ENCODE measurements at regions not wholly inside any gene's neighbourhood (a gene's known extent, or its start where the extent isn't known, plus 50 kb on each side); places are given as distances from the start of the nearest gene placed in this dataset.

GRCh38 chr13:59424661-59425060 lies 739.1 kb downstream of the DIAPH3 start (continued):
- TF ChIP-seq POLR2AphosphoS5 (IDR thresholded peaks at IDR 0.05; ENCODE audit: low read depth) (no peak), ZNF114 (CRISPR knock-in tag; IDR thresholded peaks at IDR 0.05) (no peak), CTCF (conservative IDR thresholded peaks at IDR 0.05; ENCODE audit: low read depth in 2 of 2) (no peak), STAT1 (IDR thresholded peaks at IDR 0.05; ENCODE audit: unreplicated experiment) (no peak), EZH2 (IDR thresholded peaks at IDR 0.05; ENCODE audit: low read depth, unreplicated experiment) (no peak), CREB1 (CRISPR knock-in tag; IDR thresholded peaks at IDR 0.05; ENCODE audit: low read depth) (no peak)

DNA sequence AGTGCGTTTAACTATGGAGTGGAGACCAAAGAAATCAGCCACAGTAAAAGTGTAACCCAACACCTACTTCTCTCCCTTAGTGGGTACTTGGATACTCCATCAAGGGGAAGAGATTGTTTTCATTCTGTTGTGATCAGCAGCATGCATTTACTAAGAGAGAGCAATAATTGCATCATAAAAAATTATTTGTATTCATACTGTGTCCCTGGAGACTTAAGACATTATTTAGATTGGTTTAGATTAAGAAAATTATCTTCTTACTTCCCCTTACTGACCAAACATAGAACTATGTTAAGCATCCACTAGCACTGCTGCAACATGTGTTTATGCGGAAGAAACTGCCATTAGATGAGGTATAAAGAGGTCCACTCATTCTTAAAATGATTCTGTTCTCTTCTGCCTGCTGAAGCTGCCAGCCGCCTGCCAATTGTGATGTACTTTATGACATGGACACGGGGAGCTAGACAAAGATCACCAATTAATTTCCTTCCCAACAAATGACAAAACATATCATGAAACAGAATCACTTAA lies 738.5 kb downstream of the DIAPH3 start:
- Histone ChIP-seq H4K20me1 (replicated peaks; ENCODE audit: insufficient read depth) (no peaks in the 10 kb centered on the region), H3K27ac (ENCODE audit: low read depth) (no peak overlapping the region), H2AFZ (no peak overlapping the region), H3F3A (replicated peaks; ENCODE audit: low read depth) (no peaks in the 10 kb centered on the region), H3K36me3 (ENCODE audit: insufficient read depth) (no peaks in the 10 kb centered on the region), H3K4me1 (ENCODE audit: insufficient read depth) (peaks cover 10% of the 10 kb centered on the region; the same call in 1 of the 2 replicates), H3K4me3 (no peak overlapping the region), H3K27me3 (ENCODE audit: insufficient read depth) (no peaks in the 10 kb centered on the region), H3K9me2 (ENCODE audit: insufficient read depth) (no peaks in the 10 kb centered on the region; the same call in 1 of the 2 replicates), H3K4me2 (no peak overlapping the region), H3K79me2 (replicated peaks; ENCODE audit: insufficient read depth) (no peaks in the 10 kb centered on the region)
- peaks cover 17% of the 10 kb centered on the region for H3K4me1 Mint-ChIP-seq
- no peak overlapping the region for H3K4me3 Mint-ChIP-seq
- TF ChIP-seq POLR2AphosphoS5 (IDR thresholded peaks at IDR 0.05; ENCODE audit: low read depth) (no peak), NANOG (IDR thresholded peaks at IDR 0.05; ENCODE audit: borderline replicate concordance) (no peak), EZH2phosphoT487 (IDR thresholded peaks at IDR 0.05; ENCODE audit: unreplicated experiment) (no peak), CTCF (conservative IDR thresholded peaks at IDR 0.05; ENCODE audit: low read depth in 2 of 2) (no peak), STAT1 (IDR thresholded peaks at IDR 0.05; ENCODE audit: unreplicated experiment) (no peak), ZNF331 (CRISPR knock-in tag; IDR thresholded peaks at IDR 0.05; ENCODE audit: low read depth) (no peak), ZNF114 (CRISPR knock-in tag; IDR thresholded peaks at IDR 0.05) (no peak)
- H3K27ac Mint-ChIP-seq, result no peak overlapping the region
- peaks cover 5% of the 10 kb centered on the region for H3K27me3 Mint-ChIP-seq (ENCODE audit: insufficient read depth, low read depth, poor library complexity)
- DNase-seq (ENCODE audit: low spot score), result no peak
- H3K36me3 Mint-ChIP-seq (ENCODE audit: low read depth), result peaks cover 4% of the 10 kb centered on the region; the same call in 1 of the 3 replicates
- peaks cover 10% of the 10 kb centered on the region; the same call in 1 of the 3 replicates for H3K9me3 Mint-ChIP-seq
- no peak for ATAC-seq

DNA sequence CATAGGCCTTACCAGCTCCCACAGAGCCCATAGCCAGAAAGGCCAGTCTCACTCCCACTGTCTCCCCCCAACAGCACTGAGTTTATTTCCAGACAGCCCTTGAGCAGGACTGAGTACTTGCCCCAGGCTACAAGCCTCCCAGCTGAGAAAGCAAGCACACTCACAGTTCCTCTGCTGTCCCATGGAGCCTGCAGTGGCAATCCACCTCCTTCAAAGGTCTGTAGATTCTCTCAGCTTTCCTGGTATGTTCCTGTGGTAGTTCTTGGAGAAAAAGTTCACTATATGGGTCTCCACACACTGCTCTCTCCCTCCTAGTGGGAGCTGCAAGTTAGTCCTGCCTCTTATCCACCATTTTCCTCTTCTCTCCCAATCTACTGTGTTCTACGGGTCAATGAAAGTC lies 728.7 kb downstream of the DIAPH3 start:
- H3K27me3 Mint-ChIP-seq (ENCODE audit: insufficient read depth, low read depth, poor library complexity), result no peaks in the 10 kb centered on the region
- no peak overlapping the region for H3K4me3 ChIP-seq
- H3K27ac ChIP-seq (ENCODE audit: low read depth), result no peak overlapping the region
- H3K4me1 ChIP-seq (ENCODE audit: insufficient read depth), result no peaks in the 10 kb centered on the region
- no peaks in the 10 kb centered on the region for H3F3A ChIP-seq (replicated peaks; ENCODE audit: low read depth)
- no peak overlapping the region for H2AFZ ChIP-seq
- peaks cover 15% of the 10 kb centered on the region for H3K9me2 ChIP-seq (ENCODE audit: insufficient read depth)
- no peak overlapping the region for H3K4me3 Mint-ChIP-seq
- DNase-seq (ENCODE audit: low spot score), result no peak
- H3K36me3 ChIP-seq (ENCODE audit: insufficient read depth), result no peaks in the 10 kb centered on the region
- no peak for ATAC-seq
- no peaks in the 10 kb centered on the region; the same call in 2 of the 3 replicates for H3K4me1 Mint-ChIP-seq
- no peaks in the 10 kb centered on the region for H3K27me3 ChIP-seq (ENCODE audit: insufficient read depth)
- H3K4me2 ChIP-seq, result no peak overlapping the region
- peaks cover 34% of the 10 kb centered on the region for H3K36me3 Mint-ChIP-seq (ENCODE audit: low read depth)
- peaks cover 46% of the 10 kb centered on the region for H3K9me3 Mint-ChIP-seq
- no peaks in the 10 kb centered on the region for H3K79me2 ChIP-seq (replicated peaks; ENCODE audit: insufficient read depth)
- H4K20me1 ChIP-seq (replicated peaks; ENCODE audit: insufficient read depth), result no peaks in the 10 kb centered on the region
- H3K27ac Mint-ChIP-seq, result no peak overlapping the region
- TF ChIP-seq CTCF (conservative IDR thresholded peaks at IDR 0.05; ENCODE audit: low read depth in 2 of 2) (no peak), ZNF331 (CRISPR knock-in tag; IDR thresholded peaks at IDR 0.05; ENCODE audit: low read depth) (no peak), CREB1 (CRISPR knock-in tag; IDR thresholded peaks at IDR 0.05; ENCODE audit: low read depth) (no peak), NANOG (IDR thresholded peaks at IDR 0.05; ENCODE audit: borderline replicate concordance) (no peak), EZH2 (IDR thresholded peaks at IDR 0.05; ENCODE audit: low read depth, unreplicated experiment) (no peak), ZNF114 (CRISPR knock-in tag; IDR thresholded peaks at IDR 0.05) (no peak), STAT1 (IDR thresholded peaks at IDR 0.05; ENCODE audit: unreplicated experiment) (no peak)

All from GM23338 (cell line).